GM21825 (cell line): ENCODE measurements at regions not wholly inside any gene's neighbourhood (a gene's known extent, or its start where the extent isn't known, plus 50 kb on each side); places are given as distances from the start of the nearest gene placed in this dataset.
"Not testable (repeated sequence)": the region's sequence is repeated elsewhere in the genome, so short reads cannot be mapped to it uniquely, and the experiment has no call there.

Source experiments
- ATAC-seq: cut with Tn5 transposase; IDR thresholded peaks from one replicate; pipeline ENCODE4 v1.9.1; 2021; ENCODE audit warnings: mild to moderate bottlenecking, moderate library complexity; ENCODE audit not compliant: unreplicated experiment

- no peak for ATAC-seq
These were observed 478.3 kb upstream of the ISX start for GRCh38 chr22:34587357-34588356.

- no peak for ATAC-seq
These were observed 476.9 kb upstream of the ISX start for GRCh38 chr22:34588871-34589545.

GRCh38 chr22:34592123-34592740, 473.7 kb upstream of the ISX start:
- no peak for ATAC-seq

- no peak for ATAC-seq
These were observed 466.4 kb upstream of the ISX start for GRCh38 chr22:34599567-34599966.

- ATAC-seq: no peak
These were observed 461.6 kb upstream of the ISX start for GRCh38 chr22:34604312-34604711.

- no peak for ATAC-seq
These were observed 457.9 kb upstream of the ISX start for GRCh38 chr22:34608106-34608505.

- no peak for ATAC-seq
These were observed 457.3 kb upstream of the ISX start for GRCh38 chr22:34608540-34609115.

- ATAC-seq: no peak
These were observed 456.3 kb upstream of the ISX start for GRCh38 chr22:34609646-34610045.

- no peak for ATAC-seq
These were observed 445.8 kb upstream of the ISX start for GRCh38 chr22:34620161-34620560.

GRCh38 chr22:34620832-34621231, 445.1 kb upstream of the ISX start:
- ATAC-seq: no peak

GRCh38 chr22:34622602-34623001, 443.4 kb upstream of the ISX start:
- no peak for ATAC-seq

- no peak for ATAC-seq
These were observed 442.4 kb upstream of the ISX start for GRCh38 chr22:34623580-34623979.

GRCh38 chr22:34625892-34626291, 440.1 kb upstream of the ISX start:
- ATAC-seq: not testable (repeated sequence)

GRCh38 chr22:34638128-34638527, 427.8 kb upstream of the ISX start:
- ATAC-seq: no peak

- no peak for ATAC-seq
These were observed 426.0 kb upstream of the ISX start for GRCh38 chr22:34639911-34640310.

- ATAC-seq: no peak
These were observed 420.6 kb upstream of the ISX start for GRCh38 chr22:34645375-34645774.

- no peak for ATAC-seq
These were observed 397.0 kb upstream of the ISX start for GRCh38 chr22:34669001-34669400.

GRCh38 chr22:34683031-34683430, 382.9 kb upstream of the ISX start:
- ATAC-seq: not testable (repeated sequence)

GRCh38 chr22:34684278-34684677, 381.7 kb upstream of the ISX start:
- not testable (repeated sequence) for ATAC-seq

GRCh38 chr22:34687116-34687515, 378.8 kb upstream of the ISX start:
- no peak for ATAC-seq

GRCh38 chr22:34688825-34689224, 377.1 kb upstream of the ISX start:
- no peak for ATAC-seq
